ENCODE measurements at regions not wholly inside any gene's neighbourhood (a gene's known extent, or its start where the extent isn't known, plus 50 kb on each side); places are given as distances from the start of the nearest gene placed in this dataset.
"Not testable (repeated sequence)": the region's sequence is repeated elsewhere in the genome, so short reads cannot be mapped to it uniquely, and the experiment has no call there.

- TF ChIP-seq POLR2A (IDR thresholded peaks at IDR 0.05); CTCF (IDR thresholded peaks at IDR 0.05); POLR2AphosphoS5 (IDR thresholded peaks at IDR 0.05); EP300 (IDR thresholded peaks at IDR 0.05; ENCODE audit: low read depth): not testable (repeated sequence)
These were observed 454.5 kb downstream of the KLHL4 start for GRCh38 chrX:87972121-87972520.
